ENCODE measurements at regions not wholly inside any gene's neighbourhood (a gene's known extent, or its start where the extent isn't known, plus 50 kb on each side); places are given as distances from the start of the nearest gene placed in this dataset.

- TF ChIP-seq CTCF (IDR thresholded peaks at IDR 0.05; ENCODE audit: borderline replicate concordance, extremely low read depth, low read length, poor library complexity, severe bottlenecking) (no peak), EZH2 (IDR thresholded peaks at IDR 0.05; ENCODE audit: borderline replicate concordance, low read depth, low read length, severe bottlenecking) (no peak)
Measured at GRCh38 chr12:58732894-58733293, 187.4 kb downstream of the LRIG3 start.
